ENCODE measurements at regions not wholly inside any gene's neighbourhood (a gene's known extent, or its start where the extent isn't known, plus 50 kb on each side); places are given as distances from the start of the nearest gene placed in this dataset.

- H3K9ac ChIP-seq (ENCODE audit: insufficient read depth, low read length, poor library complexity, severe bottlenecking), result no peak overlapping the region
- no peak overlapping the region for H3K4me2 ChIP-seq (replicated peaks; ENCODE audit: extremely low read depth, low read length, poor library complexity, severe bottlenecking)
- H3K27me3 ChIP-seq (ENCODE audit: control insufficient read depth in 2 of 2, insufficient read depth in 2 of 2, low read length in 2 of 2), result no peaks in the 10 kb centered on the region
- H3K36me3 ChIP-seq (replicated peaks in 1 of 2; ENCODE audit: control insufficient read depth in 1 of 2, insufficient read depth in 2 of 2, low read length in 2 of 2), result no peaks in the 10 kb centered on the region
- Mint-ChIP-seq H3K4me1 (no peaks in the 10 kb centered on the region), H3K27ac (no peak overlapping the region), H3K36me3 (no peaks in the 10 kb centered on the region), H3K27me3 (ENCODE audit: low read depth in 3 of 3) (no peaks in the 10 kb centered on the region), H3K4me3 (no peak overlapping the region), H3K9me3 (peaks cover 0 to 4% (median 0%) of the 10 kb centered on the region in 7 donors)
- H3K79me2 ChIP-seq (ENCODE audit: insufficient read depth, low read length), result no peaks in the 10 kb centered on the region
- H3K4me3 ChIP-seq (replicated peaks in 1 of 3; ENCODE audit: low read depth in 2 of 3, low read length in 3 of 3), result no peak overlapping the region
- intact Hi-C loops (cut with micrococcal nuclease), result no loop called here
- TF ChIP-seq, protein P1, sequence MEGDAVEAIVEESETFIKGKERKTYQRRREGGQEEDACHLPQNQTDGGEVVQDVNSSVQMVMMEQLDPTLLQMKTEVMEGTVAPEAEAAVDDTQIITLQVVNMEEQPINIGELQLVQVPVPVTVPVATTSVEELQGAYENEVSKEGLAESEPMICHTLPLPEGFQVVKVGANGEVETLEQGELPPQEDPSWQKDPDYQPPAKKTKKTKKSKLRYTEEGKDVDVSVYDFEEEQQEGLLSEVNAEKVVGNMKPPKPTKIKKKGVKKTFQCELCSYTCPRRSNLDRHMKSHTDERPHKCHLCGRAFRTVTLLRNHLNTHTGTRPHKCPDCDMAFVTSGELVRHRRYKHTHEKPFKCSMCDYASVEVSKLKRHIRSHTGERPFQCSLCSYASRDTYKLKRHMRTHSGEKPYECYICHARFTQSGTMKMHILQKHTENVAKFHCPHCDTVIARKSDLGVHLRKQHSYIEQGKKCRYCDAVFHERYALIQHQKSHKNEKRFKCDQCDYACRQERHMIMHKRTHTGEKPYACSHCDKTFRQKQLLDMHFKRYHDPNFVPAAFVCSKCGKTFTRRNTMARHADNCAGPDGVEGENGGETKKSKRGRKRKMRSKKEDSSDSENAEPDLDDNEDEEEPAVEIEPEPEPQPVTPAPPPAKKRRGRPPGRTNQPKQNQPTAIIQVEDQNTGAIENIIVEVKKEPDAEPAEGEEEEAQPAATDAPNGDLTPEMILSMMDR (IDR thresholded peaks at IDR 0.05), result no peak
- H4K20me1 ChIP-seq (ENCODE audit: insufficient read depth, low read length), result no peaks in the 10 kb centered on the region
- no peaks in the 10 kb centered on the region for H3K4me1 ChIP-seq (ENCODE audit: control insufficient read depth in 1 of 2, insufficient read depth in 2 of 2, low read length in 2 of 2)
- DNase-seq, result no peak
- H3K9me3 ChIP-seq (replicated peaks in 1 of 2; ENCODE audit: control insufficient read depth in 1 of 2, insufficient read depth in 1 of 2, low read length in 2 of 2), result no peaks in the 10 kb centered on the region
- H3K27ac ChIP-seq (ENCODE audit: low read depth in 1 of 2, low read length in 2 of 2), result no peak overlapping the region
- whole genome bisulfite sequencing (ENCODE audit: insufficient coverage), result no CpG with 5 or more reads among the region's 1 CpG
- no peak overlapping the region for H2AFZ ChIP-seq (ENCODE audit: insufficient read depth, low read depth, low read length, poor library complexity, severe bottlenecking)
These were observed 150.3 kb downstream of the POLR1F start for GRCh38 chr7:19558527-19558926.

GRCh38 chr7:19557726-19558465, 150.9 kb downstream of the POLR1F start:
- H3K4me3 Mint-ChIP-seq, result no peak overlapping the region
- no peaks in the 10 kb centered on the region for H3K4me1 Mint-ChIP-seq
- Histone ChIP-seq H4K20me1 (ENCODE audit: insufficient read depth, low read length) (no peaks in the 10 kb centered on the region), H3K4me3 (replicated peaks in 1 of 3; ENCODE audit: low read depth in 2 of 3, low read length in 3 of 3) (no peak overlapping the region), H3K79me2 (ENCODE audit: insufficient read depth, low read length) (no peaks in the 10 kb centered on the region), H2AFZ (ENCODE audit: insufficient read depth, low read depth, low read length, poor library complexity, severe bottlenecking) (no peak overlapping the region), H3K36me3 (replicated peaks in 1 of 2; ENCODE audit: control insufficient read depth in 1 of 2, insufficient read depth in 2 of 2, low read length in 2 of 2) (no peaks in the 10 kb centered on the region), H3K27me3 (ENCODE audit: control insufficient read depth in 2 of 2, insufficient read depth in 2 of 2, low read length in 2 of 2) (no peaks in the 10 kb centered on the region), H3K4me1 (ENCODE audit: control insufficient read depth in 1 of 2, insufficient read depth in 2 of 2, low read length in 2 of 2) (no peaks in the 10 kb centered on the region), H3K9me3 (replicated peaks in 1 of 2; ENCODE audit: control insufficient read depth in 1 of 2, insufficient read depth in 1 of 2, low read length in 2 of 2) (no peaks in the 10 kb centered on the region), H3K9ac (ENCODE audit: insufficient read depth, low read length, poor library complexity, severe bottlenecking) (no peak overlapping the region), H3K27ac (ENCODE audit: low read depth in 1 of 2, low read length in 2 of 2) (no peak overlapping the region), H3K4me2 (replicated peaks; ENCODE audit: extremely low read depth, low read length, poor library complexity, severe bottlenecking) (no peak overlapping the region)
- H3K36me3 Mint-ChIP-seq, result no peaks in the 10 kb centered on the region
- no peak overlapping the region for H3K27ac Mint-ChIP-seq
- intact Hi-C loops (cut with micrococcal nuclease), result no loop called here
- WGBS (ENCODE audit: insufficient coverage), result no CpG with 5 or more reads among the region's 3 CpGs
- no peaks in the 10 kb centered on the region for H3K27me3 Mint-ChIP-seq (ENCODE audit: low read depth in 3 of 3)
- DNase-seq, result no peak
- H3K9me3 Mint-ChIP-seq, result peaks cover 0 to 4% (median 0%) of the 10 kb centered on the region in 7 donors
- TF ChIP-seq, protein P1 (IDR thresholded peaks at IDR 0.05), result no peak

Measured in CD14-positive monocyte (primary cell).